ENCODE measurements at regions not wholly inside any gene's neighbourhood (a gene's known extent, or its start where the extent isn't known, plus 50 kb on each side); places are given as distances from the start of the nearest gene placed in this dataset.

DNA sequence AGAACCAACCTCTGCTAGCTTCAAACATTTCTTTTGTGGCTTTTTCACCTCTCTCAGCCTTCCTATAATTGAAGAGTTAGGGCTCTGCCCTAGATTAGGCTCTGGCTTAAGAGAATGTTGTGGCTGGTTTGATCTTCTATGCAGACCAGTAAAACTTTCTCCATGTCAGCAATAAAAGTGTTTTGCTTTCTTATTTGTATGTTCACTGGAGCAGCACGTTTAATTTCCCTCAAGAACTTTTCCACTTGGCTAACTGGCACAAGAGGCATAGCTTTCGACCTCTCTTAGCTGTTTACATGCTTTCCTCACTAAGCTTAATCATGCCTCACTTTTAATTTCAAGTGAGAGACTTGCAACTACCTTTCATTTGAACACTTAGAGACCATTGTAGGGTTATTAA lies 964.7 kb downstream of the ROBO2 start:
- DNase-seq: no peak

DNA sequence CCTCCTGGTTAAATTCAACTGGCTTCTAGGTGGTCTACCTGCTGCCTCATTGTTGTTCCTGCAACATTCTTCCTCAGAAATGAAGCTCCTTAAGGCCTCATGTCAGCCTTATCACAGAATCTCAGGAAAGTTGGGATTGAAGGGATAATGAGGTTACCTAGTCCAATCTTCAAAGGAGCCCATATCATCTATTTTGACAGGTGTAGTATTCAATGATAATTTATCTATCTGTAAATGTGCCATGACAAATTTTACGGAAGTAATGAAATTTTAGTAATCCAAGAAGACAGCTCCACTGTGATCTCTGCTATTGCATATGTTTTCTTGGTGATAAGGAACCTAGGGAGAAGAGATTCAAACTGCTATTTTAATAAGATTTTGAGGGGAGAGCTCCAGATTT lies 973.8 kb downstream of the ROBO2 start:
- no peak for DNase-seq

DNA sequence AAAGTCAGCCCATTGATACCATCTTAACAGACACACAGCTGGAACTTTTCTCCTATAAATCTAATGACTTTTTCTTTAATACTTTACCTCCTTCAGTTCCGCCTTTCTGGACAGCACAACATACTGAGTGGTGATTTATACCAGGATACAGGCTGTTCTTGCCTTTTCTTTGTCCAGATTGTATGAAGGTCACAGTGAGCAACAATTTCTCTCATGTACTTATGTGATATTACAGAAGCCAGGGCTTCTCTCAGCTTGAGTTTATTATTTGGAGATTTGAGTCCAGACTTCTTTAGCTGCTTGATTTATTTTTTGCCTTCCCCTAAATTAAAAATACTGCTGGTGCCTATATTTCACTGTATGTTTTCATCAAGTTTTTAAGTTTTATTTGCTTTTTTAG lies 976.0 kb downstream of the ROBO2 start:
- no peak for DNase-seq

DNA sequence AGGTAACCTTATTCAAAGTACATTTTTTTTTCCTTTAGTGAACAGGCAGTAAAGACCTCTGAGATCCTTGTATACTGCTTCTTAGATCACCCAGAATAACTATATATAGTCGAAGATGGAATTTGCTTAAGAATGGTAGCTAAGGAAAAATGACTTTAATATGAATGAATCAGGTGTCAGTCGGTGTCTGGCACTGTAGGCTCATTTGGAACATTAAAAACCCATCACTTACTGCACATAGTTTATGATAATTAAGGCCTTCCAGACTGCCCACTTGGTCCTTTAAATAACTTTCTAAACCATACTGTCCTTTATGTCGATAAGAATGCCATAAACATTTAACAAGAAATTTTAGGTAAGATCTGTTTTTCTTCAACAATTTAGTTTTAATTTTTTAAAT lies 981.8 kb downstream of the ROBO2 start:
- no peak for DNase-seq

DNA sequence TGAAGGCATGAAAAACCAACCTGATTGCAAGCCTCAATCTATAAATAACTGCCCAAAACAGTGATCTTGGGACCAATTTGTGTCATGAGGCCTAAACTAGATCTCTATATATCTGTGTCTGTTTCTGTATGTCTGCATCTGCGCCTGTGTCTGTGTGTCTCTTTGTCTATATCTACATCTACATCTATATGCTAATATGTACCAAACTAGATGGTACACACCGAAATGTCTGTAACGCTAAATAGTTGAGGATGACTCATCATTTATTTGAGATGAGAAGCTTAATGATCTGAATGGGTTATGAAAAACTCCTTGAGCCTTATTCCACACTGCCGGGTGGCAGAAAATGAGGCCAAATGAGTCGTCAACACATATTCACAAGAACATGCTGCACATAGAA lies 982.3 kb downstream of the ROBO2 start:
- DNase-seq: no peak

DNA sequence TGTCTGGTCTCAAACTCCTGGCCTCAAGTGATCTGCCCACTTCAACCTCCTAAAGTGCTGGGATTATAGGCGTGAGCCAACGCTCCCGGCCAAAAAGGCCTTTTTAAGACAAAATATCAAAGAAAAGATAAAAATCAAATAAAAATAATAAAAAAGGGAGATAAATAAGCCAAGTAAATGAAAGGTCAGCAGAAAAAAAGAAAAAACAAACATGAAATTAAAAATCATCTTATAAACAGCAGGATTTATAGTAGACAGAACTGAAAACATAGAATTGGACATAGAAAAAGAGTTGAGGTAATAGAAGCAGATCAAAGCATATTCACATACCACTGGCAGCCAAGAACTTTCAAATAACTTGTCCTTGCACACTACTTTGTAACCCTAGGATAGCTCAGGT lies 983.4 kb downstream of the ROBO2 start:
- DNase-seq: no peak

DNA sequence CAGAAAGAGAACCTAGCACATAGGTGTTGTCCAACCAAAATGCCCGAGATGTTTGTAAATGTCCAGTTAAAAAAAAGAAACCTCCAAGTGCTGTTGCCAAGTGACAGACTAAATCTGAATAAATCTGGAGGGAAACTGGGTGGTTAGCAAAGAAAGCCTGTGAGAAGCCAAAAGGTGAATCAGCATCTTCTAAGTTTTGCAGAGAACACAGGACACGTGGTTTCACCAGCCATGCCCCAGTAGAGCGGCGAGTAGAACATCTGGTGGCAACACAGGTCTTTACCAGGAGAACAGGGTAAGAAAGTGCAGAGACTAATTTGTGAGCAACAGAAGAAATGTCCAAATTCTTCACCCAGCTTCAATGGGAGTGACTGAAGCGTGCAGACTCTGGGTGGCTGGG lies 986.0 kb downstream of the ROBO2 start:
- no peak for DNase-seq

DNA sequence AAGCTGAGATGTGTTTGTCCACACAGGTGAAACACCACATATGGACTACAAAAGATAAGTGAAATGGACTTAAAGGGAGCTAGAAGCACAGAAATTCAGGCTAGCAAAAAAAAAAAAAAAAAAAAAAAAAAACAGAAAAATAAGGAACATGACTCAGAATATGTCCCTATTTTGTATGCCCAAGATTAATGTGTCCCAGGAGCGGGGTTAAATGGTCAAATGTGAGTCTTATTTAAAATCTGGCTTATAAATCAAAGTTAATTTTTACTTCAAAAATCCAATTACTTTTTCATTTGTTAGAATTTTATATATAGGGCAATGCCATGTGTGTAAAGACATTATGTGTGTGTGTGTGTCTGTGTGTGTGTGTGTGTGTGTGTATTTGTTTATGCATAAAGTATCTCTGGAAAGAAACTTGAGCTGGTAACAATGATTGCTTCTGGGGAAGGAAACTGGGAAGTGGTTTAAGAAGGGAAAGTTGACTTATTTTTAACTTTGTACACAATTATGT lies 986.5 kb downstream of the ROBO2 start:
- DNase-seq: no peak

DNA sequence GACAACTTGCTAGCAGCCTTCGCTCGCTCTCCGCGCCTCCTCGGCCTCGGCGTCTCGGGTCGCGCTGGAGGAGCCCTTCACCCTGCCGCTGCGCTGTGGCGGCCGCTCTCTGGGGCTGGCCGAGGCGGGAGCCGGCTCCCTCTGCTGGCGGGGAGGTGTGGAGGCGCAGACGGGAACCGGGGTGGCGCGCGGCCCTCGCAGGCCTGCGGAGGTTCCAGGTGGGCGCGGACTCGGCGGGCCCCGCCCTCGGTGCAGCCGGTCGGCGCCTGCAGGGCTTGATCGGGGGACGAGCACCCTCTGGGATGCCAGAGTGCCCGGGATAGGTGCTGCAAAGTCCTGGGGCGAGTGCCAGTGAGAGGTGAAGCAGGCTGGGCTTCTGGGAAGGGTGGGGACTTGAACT lies 989.9 kb downstream of the ROBO2 start:
- DNase-seq: no peak

DNA sequence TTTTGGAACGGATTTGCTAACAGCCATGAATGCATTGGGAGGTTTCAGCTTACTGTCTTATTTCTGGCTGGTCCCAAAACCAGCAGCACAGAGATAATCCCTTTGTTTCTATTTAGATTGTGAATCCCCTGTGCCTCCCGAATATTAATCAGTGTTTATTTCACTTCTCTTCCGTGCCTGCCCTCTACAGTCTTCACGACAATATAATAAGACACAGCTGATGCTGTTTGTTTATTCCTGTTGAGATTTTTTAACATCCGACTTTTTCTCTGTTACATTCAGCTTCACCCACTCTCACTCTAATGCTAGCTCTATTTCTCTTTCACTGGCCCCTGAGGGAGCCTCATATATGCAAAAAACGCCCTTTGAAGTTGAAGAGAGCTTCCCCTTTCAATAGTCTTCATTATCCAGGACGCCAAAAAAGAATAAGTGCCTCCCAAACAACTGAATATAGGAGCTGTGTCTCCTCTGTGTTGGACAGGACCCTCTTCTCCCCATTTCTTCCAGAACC lies 995.3 kb downstream of the ROBO2 start:
- DNase-seq: no peak

DNA sequence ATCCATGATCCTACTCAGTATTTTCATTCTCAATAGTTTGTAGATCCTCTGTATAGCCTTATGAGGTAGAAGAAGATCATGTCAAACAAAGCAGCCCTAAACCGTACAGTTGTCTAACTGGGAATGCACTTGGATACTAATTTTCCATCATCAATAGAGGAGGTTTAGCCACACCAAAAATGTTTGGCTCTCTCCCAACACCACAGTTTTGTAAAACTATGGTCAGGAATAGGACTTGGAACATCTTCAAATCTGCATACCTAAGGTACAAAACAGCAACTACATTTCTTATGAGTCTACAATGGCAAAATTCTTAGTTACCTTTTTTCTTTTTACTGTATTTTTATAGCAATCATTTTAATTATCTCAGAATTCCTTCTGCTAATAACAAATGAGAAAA lies 1001.6 kb downstream of the ROBO2 start:
- peak; percentile 84 for DNase-seq

DNA sequence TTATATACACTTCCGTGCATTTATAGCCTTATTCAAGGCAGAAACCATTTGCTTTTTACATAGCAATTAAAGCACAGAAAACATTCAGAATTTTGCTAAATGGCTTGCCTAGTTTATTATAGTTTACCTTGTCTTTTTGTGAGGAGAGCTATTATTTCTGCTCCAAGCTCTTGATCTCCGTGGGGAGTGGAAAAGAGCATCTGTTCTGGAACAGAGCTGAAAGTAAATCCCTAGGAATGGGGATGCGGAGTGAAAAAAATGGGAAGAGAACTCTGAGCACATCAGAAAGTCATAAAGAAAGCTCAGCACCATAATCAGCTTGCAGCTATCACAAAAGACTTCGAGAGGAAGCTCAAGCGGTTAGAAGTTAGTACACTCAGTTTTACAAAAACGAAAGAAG lies 1006.7 kb downstream of the ROBO2 start:
- no peak for DNase-seq

DNA sequence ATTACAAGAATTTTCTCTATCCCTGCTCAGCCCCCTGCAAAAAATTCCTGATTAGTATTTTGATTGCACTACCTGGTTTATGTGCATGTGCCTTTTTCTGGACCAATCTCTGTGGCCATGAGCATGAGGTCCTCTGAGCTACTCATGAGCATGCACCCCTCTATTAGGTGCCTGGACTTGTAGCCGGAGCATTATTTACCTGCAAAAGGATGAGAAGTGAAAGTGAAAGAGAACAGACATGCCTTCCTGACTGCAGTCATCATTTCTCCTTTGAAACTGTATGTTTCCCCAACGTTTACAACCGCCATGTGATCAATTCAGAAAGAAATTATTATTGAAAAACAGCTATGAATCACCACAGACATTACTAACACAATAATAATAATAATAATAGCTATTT lies 1008.8 kb downstream of the ROBO2 start:
- DNase-seq: no peak

DNA sequence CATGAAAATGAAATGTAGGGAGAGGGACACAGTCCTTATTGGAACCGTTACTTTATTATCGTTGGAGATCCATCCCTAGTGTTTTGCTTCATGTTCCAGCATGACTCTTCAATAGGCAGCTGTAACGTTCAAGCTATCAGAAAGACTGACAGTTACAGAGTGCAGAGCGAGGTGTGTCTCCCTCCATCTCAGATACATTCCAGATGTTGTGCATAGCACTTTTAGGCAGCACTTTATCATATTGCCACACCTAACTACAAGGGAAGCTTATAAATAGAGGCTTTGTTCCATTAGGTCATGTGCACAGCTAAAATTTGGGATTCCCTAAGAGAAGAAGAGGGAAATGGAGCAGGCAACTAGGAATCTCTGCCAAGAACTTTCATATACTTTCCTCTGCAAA lies 1009.6 kb downstream of the ROBO2 start:
- DNase-seq: no peak

DNA sequence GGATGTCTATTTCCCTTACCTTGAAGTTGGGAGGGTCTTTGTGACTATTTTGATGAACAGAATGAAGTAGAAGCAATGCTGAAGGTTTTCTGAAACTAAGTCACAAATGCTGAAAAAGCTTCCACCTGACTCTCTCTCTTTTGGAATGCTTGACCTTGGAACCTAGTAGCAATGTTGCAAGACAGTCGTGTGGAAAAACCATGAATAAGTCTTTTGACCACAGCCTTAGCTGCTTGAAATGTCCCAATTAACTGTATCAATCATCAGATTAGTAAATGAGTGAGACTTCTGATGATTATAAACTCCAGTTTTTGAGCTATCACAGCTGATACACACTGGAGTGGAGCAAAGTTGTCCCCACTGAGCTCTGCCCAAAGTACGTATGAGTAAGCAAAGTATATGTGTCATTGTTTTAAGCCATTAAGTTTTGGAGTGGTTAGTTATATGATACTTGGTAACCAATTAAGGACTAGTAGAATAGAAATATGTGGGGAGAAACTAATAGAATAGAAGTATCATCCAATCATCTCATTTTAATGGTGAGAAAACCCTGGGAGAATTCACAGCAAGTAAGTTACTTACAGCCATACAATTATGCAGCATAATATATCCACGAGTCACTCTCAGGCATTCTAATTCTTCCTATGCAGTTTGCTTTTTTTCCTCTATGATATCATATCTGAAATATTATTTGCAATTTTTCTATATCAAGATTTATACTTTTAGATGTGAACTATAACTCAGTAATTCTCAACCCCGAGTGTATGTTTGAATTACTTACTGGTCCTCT lies 1010.6 kb downstream of the ROBO2 start:
- DNase-seq: peak; percentile 62

DNA sequence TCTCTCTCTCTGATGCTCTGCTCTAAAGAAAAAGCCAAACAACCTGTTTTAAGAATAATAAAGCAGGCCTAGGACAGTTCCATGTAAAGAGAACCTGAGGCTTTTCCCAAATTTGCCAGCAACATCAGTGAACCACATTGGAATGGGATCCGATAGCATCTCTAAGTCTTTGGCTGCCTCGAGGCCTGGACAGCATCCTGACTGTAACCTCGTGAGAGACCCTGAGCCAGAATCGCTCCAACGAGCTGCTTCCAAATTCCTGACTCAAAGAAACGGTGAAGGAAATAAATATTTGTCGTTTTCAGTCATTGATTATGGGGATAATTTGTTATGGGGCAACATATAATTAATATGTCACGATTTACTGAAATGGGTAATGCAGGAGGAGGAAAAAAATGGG lies 1012.8 kb downstream of the ROBO2 start:
- no peak for DNase-seq

DNA sequence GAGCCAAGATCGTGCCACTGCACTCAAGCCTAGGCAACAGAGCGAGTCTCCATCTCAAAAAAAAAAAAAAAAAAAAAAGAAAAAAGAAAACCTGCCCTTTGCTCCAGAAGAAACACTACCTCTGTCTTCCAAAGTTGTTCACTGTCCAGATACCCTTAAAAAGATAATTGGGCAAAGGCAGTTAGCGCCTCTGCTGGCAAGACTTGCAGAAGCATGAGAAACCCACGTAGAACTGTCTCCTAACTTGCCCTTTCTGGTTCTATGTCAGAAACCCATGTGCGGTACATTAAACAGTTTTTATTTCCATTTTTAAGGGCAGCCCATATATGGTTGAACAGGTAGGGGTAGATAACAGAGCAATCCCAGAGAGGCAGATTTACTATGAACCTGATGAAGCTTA lies 1026.4 kb downstream of the ROBO2 start:
- DNase-seq: no peak

DNA sequence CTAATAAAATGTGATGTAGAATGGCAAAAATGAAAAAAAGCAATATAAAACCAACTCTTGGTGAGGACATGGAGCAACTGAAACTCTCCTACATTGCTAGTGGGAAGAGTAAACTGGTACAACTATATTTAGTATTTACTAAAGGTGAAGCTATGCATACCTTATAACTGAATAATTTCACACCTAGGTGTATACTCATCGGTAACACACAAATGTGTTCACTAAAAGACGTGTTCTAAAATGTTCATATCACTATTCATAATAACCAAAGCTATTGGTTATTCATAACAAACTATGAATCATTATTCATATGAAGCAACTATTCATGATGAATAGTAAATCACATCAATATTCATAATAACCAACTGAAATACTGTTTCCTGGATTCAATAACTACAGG lies 1030.3 kb downstream of the ROBO2 start:
- no peak for DNase-seq

DNA sequence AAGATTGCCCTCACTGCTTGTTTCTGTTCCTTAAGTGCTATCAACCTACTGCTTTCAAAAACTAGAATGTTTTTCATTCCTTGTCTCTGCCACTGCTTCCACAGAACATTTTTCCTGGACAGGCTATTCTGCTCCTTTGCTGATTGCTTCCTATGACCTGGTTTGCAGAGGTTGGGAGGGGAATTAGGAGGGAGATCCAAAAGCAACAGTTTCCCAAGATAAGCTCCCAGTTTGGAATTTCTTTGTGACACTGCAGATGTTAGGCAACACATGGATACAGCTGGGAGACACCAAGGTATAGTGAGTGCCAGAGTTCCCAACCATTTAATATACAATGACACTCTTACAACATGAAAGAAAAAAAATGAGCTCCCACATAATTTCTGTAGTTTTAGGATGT lies 1036.5 kb downstream of the ROBO2 start:
- no peak for DNase-seq

DNA sequence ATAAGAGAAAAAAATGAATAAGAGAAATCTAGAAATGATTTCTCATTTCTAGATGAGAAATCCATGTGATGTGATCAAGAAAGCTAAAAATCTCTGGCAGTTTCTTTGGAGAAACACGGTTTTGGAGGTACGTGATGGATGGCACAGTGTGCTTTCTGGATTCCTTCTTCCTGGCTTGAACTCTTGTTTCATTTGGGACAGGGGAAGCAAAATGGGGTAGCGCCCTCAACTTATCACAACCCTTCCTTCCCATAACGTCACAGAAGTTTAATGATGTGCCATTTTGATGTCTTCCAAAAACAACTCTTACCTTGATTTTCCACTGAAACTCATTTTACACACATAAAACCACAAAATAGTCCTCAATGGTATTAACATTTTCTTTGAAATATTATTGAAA lies 1037.3 kb downstream of the ROBO2 start:
- no peak for DNase-seq

DNA sequence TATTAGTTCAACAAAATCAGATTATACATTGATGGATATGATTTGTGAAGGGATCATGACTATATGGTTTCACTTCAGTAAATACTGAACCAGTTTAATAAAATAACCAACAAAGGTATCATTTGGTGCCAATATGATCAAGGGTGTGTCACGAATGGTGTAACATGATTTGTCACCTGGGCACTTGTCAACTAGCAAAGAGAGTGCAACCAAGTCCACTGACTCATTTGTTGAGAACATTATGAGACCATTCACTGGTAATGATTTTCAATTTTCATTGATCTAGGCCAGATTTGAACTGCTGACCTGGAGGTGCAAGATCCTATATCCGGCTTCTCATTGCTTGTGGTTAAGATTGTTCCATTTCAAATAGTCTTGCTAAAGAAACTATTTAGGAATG lies 1037.9 kb downstream of the ROBO2 start:
- DNase-seq: no peak

DNA sequence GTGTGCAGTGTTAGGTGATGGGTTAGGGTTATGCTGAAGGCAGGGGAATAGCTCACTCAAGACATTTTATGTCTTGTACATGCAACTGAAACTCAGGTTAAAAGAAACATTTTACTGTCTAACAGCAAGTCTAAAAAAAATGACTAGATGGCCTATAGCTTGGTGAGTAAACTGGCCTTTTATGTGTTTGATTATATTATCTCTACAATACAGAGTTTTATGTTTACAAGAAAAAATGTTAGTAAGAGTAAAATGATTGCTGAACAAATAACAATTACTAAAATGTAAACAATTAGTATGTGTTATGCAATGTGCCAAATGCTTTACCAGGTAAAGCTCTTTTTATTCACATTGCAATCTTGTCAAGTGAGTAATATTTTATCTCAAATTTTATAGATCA lies 1039.6 kb downstream of the ROBO2 start:
- DNase-seq: no peak

DNA sequence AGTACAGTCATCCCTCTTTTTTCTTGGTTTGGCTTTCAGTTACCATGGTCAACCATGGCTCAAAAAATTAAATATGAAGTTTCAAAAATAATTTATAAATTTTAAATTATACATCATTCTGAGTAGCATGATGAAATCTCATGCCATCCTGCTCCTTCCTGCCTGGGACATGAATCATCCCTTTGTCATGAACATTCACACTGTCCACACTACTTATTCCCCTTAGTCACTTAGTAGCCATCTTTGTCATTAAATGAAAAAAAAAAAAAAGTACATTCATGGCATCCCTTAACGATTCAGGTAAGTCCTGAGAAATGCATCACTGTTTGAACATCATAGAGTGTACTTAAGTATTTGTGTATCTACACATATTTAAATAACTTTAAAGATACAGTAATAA lies 1046.3 kb downstream of the ROBO2 start:
- DNase-seq: peak; percentile 35

DNA sequence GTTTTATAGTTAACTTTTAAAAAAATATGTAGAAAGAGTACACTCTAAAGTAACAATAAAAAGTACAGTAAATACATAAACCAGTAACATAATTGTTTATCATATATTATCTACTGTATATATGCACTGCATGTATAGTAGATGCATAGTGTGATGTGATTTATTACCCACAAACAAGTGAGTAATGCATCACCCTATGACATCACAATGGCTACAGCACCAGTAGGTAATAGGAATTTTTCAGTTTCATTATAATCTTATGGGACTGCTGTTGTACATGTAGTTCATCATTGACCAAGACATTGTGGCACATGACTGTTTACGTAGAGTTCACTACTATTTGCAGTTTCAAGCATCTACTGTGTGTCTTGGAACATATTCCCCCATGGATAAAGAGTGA lies 1047.2 kb downstream of the ROBO2 start:
- DNase-seq: no peak

DNA sequence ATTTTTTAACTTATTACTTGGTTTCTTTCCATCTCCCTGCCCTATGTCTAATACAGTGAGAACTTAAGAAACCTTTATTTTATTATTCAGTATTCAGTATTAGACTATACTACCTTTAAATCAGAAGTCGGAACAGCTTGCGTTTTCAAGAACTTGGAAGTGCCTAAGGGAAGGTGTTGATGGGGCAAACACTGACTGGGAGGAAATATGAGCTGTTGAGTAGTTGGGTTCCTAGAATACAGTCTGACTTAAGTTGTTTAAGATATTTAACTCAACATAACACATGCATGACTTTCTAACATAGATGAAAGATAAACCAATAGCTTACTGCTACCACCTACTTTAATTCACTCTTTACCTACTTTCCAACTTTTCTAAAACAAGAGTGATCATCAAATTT lies 1048.1 kb downstream of the ROBO2 start:
- DNase-seq: no peak

All from fibroblast of upper back skin (primary cell).